Neural cell (in vitro differentiated cells): ENCODE measurements at regions not wholly inside any gene's neighbourhood (a gene's known extent, or its start where the extent isn't known, plus 50 kb on each side); places are given as distances from the start of the nearest gene placed in this dataset.

Experiments used
- H2AFZ ChIP-seq: fragments of 200-600, 300-800 bp; sonication (generic), shearing (Covaris generic); 2 replicates; pipeline ENCODE4 v1.6.0; 2014; ENCODE audit warnings: low read depth, mild to moderate bottlenecking, antibody characterized with exemption, low read length, moderate library complexity
- H3F3A ChIP-seq: fragments of 200-600 bp; shearing (Covaris generic); 2 replicates; pipeline ENCODE4 v1.6.1; 2016; ENCODE audit warnings: mild to moderate bottlenecking, moderate library complexity, mixed read lengths, antibody characterized with exemption, low read length; ENCODE audit not compliant: insufficient read depth, poor library complexity, severe bottlenecking
- H3K27ac ChIP-seq: fragments of 200-600, 300-800 bp; sonication (generic), shearing (Covaris generic); 2 replicates; pipeline ENCODE4 v1.5.1; 2014; ENCODE audit warnings: mild to moderate bottlenecking, low read length, moderate library complexity
- H3K27me3 ChIP-seq: fragments of 300-800, 200-600 bp; sonication (generic), shearing (Covaris generic); 2 replicates; pipeline ENCODE4 v1.6.0; 2014; ENCODE audit warnings: mild to moderate bottlenecking, low read depth, low read length, moderate library complexity; ENCODE audit not compliant: insufficient read depth
- H3K36me3 ChIP-seq: fragments of 300-800, 200-600 bp; sonication (generic), shearing (Covaris generic); 2 replicates; pipeline ENCODE4 v1.5.1; 2014; ENCODE audit warnings: mild to moderate bottlenecking, antibody characterized with exemption, low read length, moderate library complexity; ENCODE audit not compliant: insufficient read depth
- H3K4me2 ChIP-seq: fragments of 300-800, 200-600 bp; sonication (generic), shearing (Covaris generic); 2 replicates; pipeline ENCODE4 v1.6.0; 2014; ENCODE audit warnings: mild to moderate bottlenecking, low read length
- H3K4me3 ChIP-seq: fragments of 300-800, 200-600 bp; sonication (generic), shearing (Covaris generic); 2 replicates; pipeline ENCODE4 v1.5.1; 2014; ENCODE audit warnings: mild to moderate bottlenecking, low read length, moderate library complexity
- H3K79me2 ChIP-seq: fragments of 200-600 bp; shearing (Covaris generic); replicated peaks from 2 replicates; pipeline ENCODE4 v1.6.0; 2014; ENCODE audit warnings: mild to moderate bottlenecking, low read length, moderate library complexity; ENCODE audit not compliant: insufficient read depth
- H3K9ac ChIP-seq: fragments of 300-800, 200-600 bp; sonication (generic), shearing (Covaris generic); 2 replicates; pipeline ENCODE4 v1.6.1; 2016; ENCODE audit warnings: mild to moderate bottlenecking, low read length, mixed read lengths
- H3K9me2 ChIP-seq: fragments of 200-600 bp; shearing (Covaris generic); 2 replicates; pipeline ENCODE4 v1.6.1; 2016; ENCODE audit warnings: mild to moderate bottlenecking, low read length, mixed read lengths; ENCODE audit not compliant: insufficient read depth
- H3K9me3 ChIP-seq: fragments of 200-600, 300-800 bp; sonication (generic), shearing (Covaris generic); 2 replicates; pipeline ENCODE4 v1.6.1; 2016; ENCODE audit warnings: mild to moderate bottlenecking, mixed run types, low read length, moderate library complexity, mixed read lengths
- H4K20me1 ChIP-seq: fragments of 200-600 bp; shearing (Covaris generic); 2 replicates; pipeline ENCODE4 v1.6.1; 2016; ENCODE audit warnings: mild to moderate bottlenecking, mixed run types; ENCODE audit not compliant: insufficient read depth
- CTCF ChIP-seq: fragments of 450-650 bp; IDR thresholded peaks from 2 replicates; pipeline ENCODE4 v1.5.1; 2014; ENCODE audit warnings: antibody characterized with exemption, mild to moderate bottlenecking, moderate library complexity; ENCODE audit not compliant: poor library complexity, severe bottlenecking
- EP300 ChIP-seq: fragments of 450-650 bp; conservative IDR thresholded peaks from 2 replicates; pipeline ENCODE4 v1.6.1; 2014; ENCODE audit warnings: antibody characterized with exemption, mild to moderate bottlenecking, moderate library complexity; ENCODE audit not compliant: poor library complexity, severe bottlenecking
- EZH2 ChIP-seq: fragments of 200-600, 300-800 bp; shearing (Covaris generic), sonication (generic); IDR thresholded peaks from 2 replicates; pipeline ENCODE4 v1.6.1; 2014; ENCODE audit warnings: antibody characterized with exemption, low read length, borderline replicate concordance, mild to moderate bottlenecking; ENCODE audit not compliant: insufficient read depth, poor library complexity, severe bottlenecking
- MXI1 ChIP-seq: fragments of 450-650 bp; conservative IDR thresholded peaks from 2 replicates; pipeline ENCODE4 v1.6.1; 2014; ENCODE audit warnings: antibody characterized with exemption, mild to moderate bottlenecking; ENCODE audit not compliant: poor library complexity, severe bottlenecking
- POLR2AphosphoS5 ChIP-seq: IDR thresholded peaks from 2 replicates; pipeline ENCODE4 v1.6.1; 2012
- RAD21 ChIP-seq: fragments of 450-650 bp; conservative IDR thresholded peaks from 2 replicates; pipeline ENCODE4 v1.6.1; 2014; ENCODE audit warnings: antibody characterized with exemption, mild to moderate bottlenecking, moderate library complexity
- REST ChIP-seq: IDR thresholded peaks from 2 replicates; pipeline ENCODE4 v1.6.1; 2012; ENCODE audit warnings: borderline replicate concordance
- SMC3 ChIP-seq: fragments of 450-650 bp; conservative IDR thresholded peaks from 2 replicates; pipeline ENCODE4 v1.6.1; 2014; ENCODE audit warnings: antibody characterized with exemption, mild to moderate bottlenecking, moderate library complexity; ENCODE audit not compliant: poor library complexity
- TAF1 ChIP-seq: IDR thresholded peaks from 2 replicates; pipeline ENCODE4 v1.6.1; 2012; ENCODE audit warnings: low read depth

DNA sequence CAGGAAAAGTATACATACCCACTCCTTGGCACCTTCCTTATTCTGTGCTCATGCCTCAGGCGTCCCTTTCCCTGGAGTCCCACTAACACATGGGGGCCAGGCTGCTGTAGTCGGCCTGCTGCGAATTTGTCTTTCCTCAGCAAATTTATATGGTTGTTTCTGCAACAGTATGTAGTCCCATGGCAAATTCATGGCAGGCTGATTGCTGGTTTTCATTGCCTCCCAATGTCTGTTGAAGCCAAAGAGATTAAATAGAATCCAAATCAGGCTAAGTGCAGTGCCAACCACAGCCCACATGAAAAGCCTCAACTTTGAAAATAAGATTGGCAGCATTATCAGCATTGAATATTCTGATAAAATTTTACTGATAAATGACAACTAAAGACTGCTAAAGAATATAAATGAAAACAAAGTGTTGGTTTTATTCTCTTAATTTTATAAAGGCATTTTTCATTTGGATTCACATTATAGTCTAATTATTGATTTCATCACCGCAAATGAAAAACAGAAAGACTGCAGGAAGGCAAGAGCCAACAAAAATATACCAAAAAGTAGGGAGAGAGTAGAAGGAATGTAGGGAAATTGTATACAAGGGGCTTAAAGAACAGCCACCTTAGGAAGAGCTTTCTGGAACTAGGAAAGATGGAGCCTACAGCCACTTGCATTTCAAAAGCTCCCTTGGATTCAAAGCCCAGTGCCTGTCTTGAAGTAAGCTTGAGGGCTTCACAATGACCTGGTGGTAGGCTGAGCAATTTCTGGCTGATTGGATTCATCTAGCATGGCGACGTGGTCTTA is 283.7 kb upstream of the MMADHC start:
- no peak overlapping the region for H3K4me2 ChIP-seq

DNA sequence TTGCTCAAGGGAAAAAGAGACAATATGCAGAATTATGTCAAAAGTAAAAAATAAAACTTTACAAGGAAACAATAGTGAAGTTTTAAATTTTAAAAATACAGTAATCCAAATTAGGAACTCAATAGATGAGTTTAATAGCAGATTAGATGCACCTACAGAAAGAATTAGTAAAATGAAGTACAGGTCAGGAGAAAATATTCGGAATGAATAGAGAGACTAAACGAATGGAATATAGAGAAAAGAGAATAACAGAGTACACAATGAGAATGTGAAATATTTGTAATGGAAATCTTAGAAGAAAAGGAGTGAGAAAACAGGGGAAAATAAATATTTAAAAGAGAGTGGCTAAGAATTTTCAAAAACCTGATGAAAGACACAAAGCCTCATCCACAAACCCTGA is 275.7 kb upstream of the MMADHC start:
- Histone ChIP-seq H3K36me3 (no peaks in the 10 kb centered on the region), H3K9me2 (no peaks in the 10 kb centered on the region), H3K4me2 (no peak overlapping the region), H3K9me3 (no peaks in the 10 kb centered on the region), H3K79me2 (no peaks in the 10 kb centered on the region), H3F3A (no peaks in the 10 kb centered on the region), H3K27ac (no peak overlapping the region), H3K4me3 (no peak overlapping the region), H2AFZ (no peak overlapping the region), H3K9ac (no peak overlapping the region), H4K20me1 (no peaks in the 10 kb centered on the region), H3K27me3 (no peaks in the 10 kb centered on the region)
- TF ChIP-seq EZH2: no peak

More for the DNA sequence above, 283.7 kb upstream of the MMADHC start:
- Histone ChIP-seq H3K9me2 (no peaks in the 10 kb centered on the region), H3K9ac (no peak overlapping the region), H3K9me3 (no peaks in the 10 kb centered on the region), H3K36me3 (no peaks in the 10 kb centered on the region), H3K27ac (no peak overlapping the region), H3K27me3 (no peaks in the 10 kb centered on the region), H4K20me1 (no peaks in the 10 kb centered on the region), H3K4me3 (no peak overlapping the region), H3K79me2 (no peaks in the 10 kb centered on the region), H3F3A (no peaks in the 10 kb centered on the region), H2AFZ (no peak overlapping the region)
- TF ChIP-seq CTCF (no peak), SMC3 (no peak), MXI1 (no peak), EP300 (no peak), REST (no peak)

DNA sequence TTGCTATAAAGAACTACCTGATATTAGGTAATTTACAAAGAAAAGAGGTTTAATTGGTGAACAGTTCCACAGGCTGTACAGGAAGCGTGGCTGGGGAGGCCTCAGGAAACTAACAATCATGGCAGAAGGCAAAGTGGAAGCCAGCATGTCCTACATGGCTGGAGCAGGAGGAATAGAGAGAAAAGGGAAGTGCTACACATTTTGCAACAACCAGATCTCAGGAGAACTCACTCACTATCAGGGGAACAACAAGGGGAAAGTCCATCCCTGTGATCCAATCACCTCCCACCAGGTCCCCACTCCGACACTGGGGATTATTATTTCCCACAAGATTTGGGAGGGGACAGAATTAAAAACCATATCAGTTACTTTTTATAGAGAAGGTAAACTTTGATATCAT is 273.5 kb upstream of the MMADHC start:
- no peak for TF ChIP-seq TAF1
- TF ChIP-seq REST: no peak
- TF ChIP-seq POLR2AphosphoS5: no peak
- no peak for TF ChIP-seq CTCF
- TF ChIP-seq SMC3: no peak
- no peak for TF ChIP-seq EP300
- no peak for TF ChIP-seq RAD21
- TF ChIP-seq MXI1: no peak
- no peak for TF ChIP-seq EZH2
- no peaks in the 10 kb centered on the region for H4K20me1 ChIP-seq
- H3K4me3 ChIP-seq: no peak overlapping the region
- H3F3A ChIP-seq: no peaks in the 10 kb centered on the region
- H3K27ac ChIP-seq: no peak overlapping the region
- H2AFZ ChIP-seq: no peak overlapping the region
- H3K79me2 ChIP-seq: no peaks in the 10 kb centered on the region
- H3K9me2 ChIP-seq: no peaks in the 10 kb centered on the region
- H3K9ac ChIP-seq: no peak overlapping the region
- no peaks in the 10 kb centered on the region for H3K9me3 ChIP-seq
- no peaks in the 10 kb centered on the region for H3K36me3 ChIP-seq
- no peak overlapping the region for H3K4me2 ChIP-seq
- H3K27me3 ChIP-seq: no peaks in the 10 kb centered on the region
